SK-N-MC (cell line): ENCODE measurements at regions not wholly inside any gene's neighbourhood (a gene's known extent, or its start where the extent isn't known, plus 50 kb on each side); places are given as distances from the start of the nearest gene placed in this dataset.

Experiments
- FOXP2 ChIP-seq: optimal IDR thresholded peaks from 2 replicates; pipeline ENCODE3; 2011; ENCODE audit warnings: mild to moderate bottlenecking, moderate library complexity; ENCODE audit not compliant: insufficient read depth; ENCODE audit errors: extremely low read length, control extremely low read depth
- POLR2AphosphoS5 ChIP-seq: IDR thresholded peaks from 2 replicates; pipeline ENCODE4 v1.6.1; 2012; ENCODE audit warnings: mild to moderate bottlenecking, low read depth, low read length, borderline replicate concordance

- TF ChIP-seq POLR2AphosphoS5 (no peak), FOXP2 (no peak)
Measured at GRCh38 chr9:2536511-2536910, 85.1 kb upstream of the VLDLR start.
